Gastrocnemius medialis (tissue), 4 donors: ENCODE measurements at regions not wholly inside any gene's neighbourhood (a gene's known extent, or its start where the extent isn't known, plus 50 kb on each side); places are given as distances from the start of the nearest gene placed in this dataset.

Experiments
- ATAC-seq, 2 donors: fragments of 150-250 bp; one replicate each; pipeline ENCODE4 v1.9.1; 2016
- DNase-seq, 2 donors: peaks; one replicate each; pipeline ENCODE4 v3.0.0-alpha.2; 2019
- H3K27ac ChIP-seq, 4 donors: fragments of 200-600 bp; sonication (generic); 1 replicate in 1 of 4; 2 replicates in 3 of 4; pipeline ENCODE4 v1.5.1; 2016 to 2018; ENCODE audit warnings: mild to moderate bottlenecking in 2 of 4, moderate library complexity in 1 of 4
- H3K27me3 ChIP-seq, 3 donors: fragments of 200-600 bp; sonication (generic) in 2 of 3; 1 replicate in 1 of 3; 2 replicates in 2 of 3; pipeline versions ENCODE4 v1.5.1 to v1.6.0; 2016 to 2019; ENCODE audit warnings: mild to moderate bottlenecking in 1 of 3, moderate library complexity in 1 of 3
- H3K36me3 ChIP-seq, 2 donors: fragments of 200-600 bp; sonication (generic) in 1 of 2; one replicate each; pipeline ENCODE4 v1.5.1; 2017 to 2018
- H3K4me1 ChIP-seq, 2 donors: fragments of 200-600 bp; sonication (generic) in 1 of 2; one replicate each; pipeline ENCODE4 v1.5.1; 2016 to 2017; ENCODE audit warnings: mild to moderate bottlenecking in 2 of 2
- H3K4me3 ChIP-seq, 4 donors: fragments of 200-600 bp; sonication (generic) in 3 of 4; 1 replicate in 1 of 4; 2 replicates in 3 of 4; pipeline ENCODE4 v1.5.1; 2016 to 2019; ENCODE audit warnings: mild to moderate bottlenecking in 2 of 4
- H3K9me3 ChIP-seq, 3 donors: fragments of 200-600 bp; sonication (generic) in 2 of 3; 1 replicate in 1 of 3; 2 replicates in 2 of 3; pipeline ENCODE4 v1.5.1; 2016 to 2019
- CTCF ChIP-seq, 5 experiments: fragments of 450-650 bp in 3 of 5; fragments of 200-600 bp in 2 of 5; sonication (generic) in 2 of 5; IDR thresholded peaks in 4 of 5; conservative IDR thresholded peaks in 1 of 5; 1 replicate in 4 of 5; 2 replicates in 1 of 5; pipeline ENCODE4 v1.5.1; 2016 to 2019; ENCODE audit warnings: antibody characterized with exemption in 5 of 5, mild to moderate bottlenecking in 3 of 5, moderate library complexity in 3 of 5
- POLR2A ChIP-seq, 2 donors: fragments of 450-650 bp; IDR thresholded peaks; one replicate each; pipeline ENCODE4 v1.6.1; 2017; ENCODE audit warnings: antibody characterized with exemption in 2 of 2, mild to moderate bottlenecking in 2 of 2, moderate library complexity in 2 of 2
- in situ Hi-C, 4 donors: fragments of 200-750 bp; cut with MboI; loops; one replicate each; pipeline versions ENCODE4 v1.15.0 to v1.8.0; 2017; ENCODE audit warnings: low sequenced_read_pairs in 4 of 4
- intact Hi-C: fragments of 100-400 bp; cut with DNase I; formaldehyde crosslinking; loops from one replicate; pipeline ENCODE4 v1.15.1; 2023; ENCODE audit warnings: low total_unique reads

DNA sequence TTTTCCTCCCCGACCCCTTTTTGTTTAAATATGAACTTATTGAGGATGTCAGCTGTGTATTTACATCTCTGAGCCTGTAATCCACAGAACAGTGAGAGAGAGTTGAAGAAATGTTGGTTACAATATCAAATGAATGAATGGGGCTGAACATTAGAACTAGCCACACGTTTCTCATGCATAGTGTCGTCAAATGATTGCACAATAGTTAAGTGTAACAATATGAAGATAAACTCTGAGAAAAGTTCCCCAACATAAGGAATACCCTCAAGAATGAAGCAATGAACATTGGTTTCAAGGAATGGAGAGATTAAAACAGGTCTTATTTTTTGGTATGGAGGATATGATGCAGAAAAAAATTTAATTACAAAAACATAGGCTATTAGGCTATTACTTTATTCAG is 100.5 kb upstream of the DTNBP1 start:
- TF ChIP-seq CTCF (IDR thresholded peaks at IDR 0.05 in 4 of 5, conservative IDR thresholded peaks at IDR 0.05 in 1 of 5) (no peak), POLR2A (IDR thresholded peaks at IDR 0.05) (no peak)
- peaks cover 8 to 10% of the 10 kb centered on the region in 2 donors for H3K4me1 ChIP-seq
- H3K27ac ChIP-seq, result no peak overlapping the region
- ATAC-seq, result no peak
- no peaks in the 10 kb centered on the region for H3K27me3 ChIP-seq
- no peak overlapping the region for H3K4me3 ChIP-seq
- DNase-seq, result no peak
- in situ Hi-C loops (no loop called here), intact Hi-C loops (no loop called here)
- no peaks in the 10 kb centered on the region for H3K9me3 ChIP-seq
- H3K36me3 ChIP-seq, result no peaks in the 10 kb centered on the region

- ATAC-seq, result no peak
- H3K27me3 ChIP-seq, result no peaks in the 10 kb centered on the region
- intact Hi-C loops, result no loop called here
- no peaks in the 10 kb centered on the region for H3K36me3 ChIP-seq
- H3K9me3 ChIP-seq, result no peaks in the 10 kb centered on the region
- peaks cover 8 to 10% of the 10 kb centered on the region in 2 donors for H3K4me1 ChIP-seq
- in situ Hi-C loops, result no loop called here
- TF ChIP-seq POLR2A (IDR thresholded peaks at IDR 0.05) (no peak), CTCF (IDR thresholded peaks at IDR 0.05 in 4 of 5, conservative IDR thresholded peaks at IDR 0.05 in 1 of 5) (no peak)
- no peak overlapping the region for H3K4me3 ChIP-seq
- H3K27ac ChIP-seq, result no peak overlapping the region
- no peak for DNase-seq
These were observed 98.2 kb upstream of the DTNBP1 start for GRCh38 chr6:15761045-15761502.

GRCh38 chr6:15758631-15759215 is 95.9 kb upstream of the DTNBP1 start:
- in situ Hi-C loops (no loop called here), intact Hi-C loops (no loop called here)

GRCh38 chr6:15755526-15755925 is 92.7 kb upstream of the DTNBP1 start:
- in situ Hi-C loops, result no loop called here
- no peak overlapping the region for H3K27ac ChIP-seq
- no peaks in the 10 kb centered on the region for H3K27me3 ChIP-seq
- no peak overlapping the region for H3K4me3 ChIP-seq
- H3K9me3 ChIP-seq, result no peaks in the 10 kb centered on the region
- DNase-seq (no peak), ATAC-seq (no peak)
- intact Hi-C loops, result no loop called here
- TF ChIP-seq CTCF (IDR thresholded peaks at IDR 0.05 in 4 of 5, conservative IDR thresholded peaks at IDR 0.05 in 1 of 5), result no peak
- TF ChIP-seq POLR2A (IDR thresholded peaks at IDR 0.05), result no peak
- H3K4me1 ChIP-seq, result no peaks in the 10 kb centered on the region
- H3K36me3 ChIP-seq, result no peaks in the 10 kb centered on the region

More at GRCh38 chr6:15758631-15759215, 95.9 kb upstream of the DTNBP1 start:
- no peaks in the 10 kb centered on the region for H3K36me3 ChIP-seq
- no peak overlapping the region for H3K27ac ChIP-seq
- DNase-seq (no peak), ATAC-seq (no peak)
- no peak overlapping the region for H3K4me3 ChIP-seq
- H3K9me3 ChIP-seq, result no peaks in the 10 kb centered on the region
- TF ChIP-seq CTCF (IDR thresholded peaks at IDR 0.05 in 4 of 5, conservative IDR thresholded peaks at IDR 0.05 in 1 of 5) (no peak), POLR2A (IDR thresholded peaks at IDR 0.05) (no peak)
- peaks cover 2 to 3% of the 10 kb centered on the region in 2 donors for H3K4me1 ChIP-seq
- no peaks in the 10 kb centered on the region for H3K27me3 ChIP-seq

DNA sequence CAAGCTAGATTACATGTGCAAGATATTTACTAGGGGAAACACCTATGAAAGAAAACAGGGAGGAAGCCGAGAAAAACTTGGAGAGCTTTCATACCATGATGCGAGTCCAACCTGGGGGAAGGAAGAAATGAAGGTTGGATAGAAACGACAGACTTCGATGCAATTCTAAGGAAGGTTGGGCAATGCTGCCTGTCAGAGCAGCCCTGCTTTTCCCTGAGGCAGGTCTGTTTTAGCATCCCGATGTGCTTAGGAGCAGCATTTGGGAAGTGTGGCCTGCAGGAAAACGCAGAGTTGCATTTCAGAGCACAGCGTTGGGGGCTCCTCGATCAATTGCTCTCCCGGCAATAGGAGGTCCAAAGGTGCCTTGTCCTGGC is 91.9 kb upstream of the DTNBP1 start:
- no peaks in the 10 kb centered on the region for H3K27me3 ChIP-seq
- no peaks in the 10 kb centered on the region for H3K36me3 ChIP-seq
- no peak for TF ChIP-seq POLR2A (IDR thresholded peaks at IDR 0.05)
- TF ChIP-seq CTCF (IDR thresholded peaks at IDR 0.05 in 4 of 5, conservative IDR thresholded peaks at IDR 0.05 in 1 of 5), result no peak
- H3K4me1 ChIP-seq, result no peaks in the 10 kb centered on the region
- DNase-seq (no peak), ATAC-seq (no peak)
- in situ Hi-C loops, result no loop called here
- no peaks in the 10 kb centered on the region for H3K9me3 ChIP-seq
- intact Hi-C loops, result no loop called here
- no peak overlapping the region for H3K27ac ChIP-seq
- no peak overlapping the region for H3K4me3 ChIP-seq
